ENCODE measurements at regions not wholly inside any gene's neighbourhood (a gene's known extent, or its start where the extent isn't known, plus 50 kb on each side); places are given as distances from the start of the nearest gene placed in this dataset.
"Not testable (repeated sequence)": the region's sequence is repeated elsewhere in the genome, so short reads cannot be mapped to it uniquely, and the experiment has no call there.

DNA sequence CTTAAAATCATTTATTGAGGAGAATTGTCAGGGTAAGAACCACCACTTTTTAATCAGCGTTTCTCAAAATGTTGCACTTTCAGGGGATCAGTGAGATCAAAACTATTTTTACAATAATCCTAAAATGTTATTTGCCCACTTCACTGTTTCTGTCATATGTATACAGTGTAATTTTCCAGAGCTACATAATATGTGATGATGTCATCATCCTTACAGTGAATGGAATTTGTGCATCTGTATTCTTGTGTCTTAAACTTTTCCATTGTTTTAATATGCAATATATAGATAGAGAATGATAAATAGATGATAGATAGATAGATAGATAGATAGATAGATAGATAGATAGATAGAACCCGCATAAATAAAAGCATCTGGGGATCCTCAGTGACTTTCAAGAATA lies 518.0 kb downstream of the ADCYAP1 start:
- Histone ChIP-seq H3K4me1 (no peaks in the 10 kb centered on the region), H3K27me3 (no peaks in the 10 kb centered on the region), H3K4me3 (no peak overlapping the region), H3K36me3 (no peaks in the 10 kb centered on the region), H3K9me3 (no peaks in the 10 kb centered on the region), H3K27ac (no peak overlapping the region)
- DNase-seq (ENCODE audit: low spot score) = no peak
- TF ChIP-seq, protein P1, sequence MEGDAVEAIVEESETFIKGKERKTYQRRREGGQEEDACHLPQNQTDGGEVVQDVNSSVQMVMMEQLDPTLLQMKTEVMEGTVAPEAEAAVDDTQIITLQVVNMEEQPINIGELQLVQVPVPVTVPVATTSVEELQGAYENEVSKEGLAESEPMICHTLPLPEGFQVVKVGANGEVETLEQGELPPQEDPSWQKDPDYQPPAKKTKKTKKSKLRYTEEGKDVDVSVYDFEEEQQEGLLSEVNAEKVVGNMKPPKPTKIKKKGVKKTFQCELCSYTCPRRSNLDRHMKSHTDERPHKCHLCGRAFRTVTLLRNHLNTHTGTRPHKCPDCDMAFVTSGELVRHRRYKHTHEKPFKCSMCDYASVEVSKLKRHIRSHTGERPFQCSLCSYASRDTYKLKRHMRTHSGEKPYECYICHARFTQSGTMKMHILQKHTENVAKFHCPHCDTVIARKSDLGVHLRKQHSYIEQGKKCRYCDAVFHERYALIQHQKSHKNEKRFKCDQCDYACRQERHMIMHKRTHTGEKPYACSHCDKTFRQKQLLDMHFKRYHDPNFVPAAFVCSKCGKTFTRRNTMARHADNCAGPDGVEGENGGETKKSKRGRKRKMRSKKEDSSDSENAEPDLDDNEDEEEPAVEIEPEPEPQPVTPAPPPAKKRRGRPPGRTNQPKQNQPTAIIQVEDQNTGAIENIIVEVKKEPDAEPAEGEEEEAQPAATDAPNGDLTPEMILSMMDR (IDR thresholded peaks at IDR 0.05) = no peak

DNA sequence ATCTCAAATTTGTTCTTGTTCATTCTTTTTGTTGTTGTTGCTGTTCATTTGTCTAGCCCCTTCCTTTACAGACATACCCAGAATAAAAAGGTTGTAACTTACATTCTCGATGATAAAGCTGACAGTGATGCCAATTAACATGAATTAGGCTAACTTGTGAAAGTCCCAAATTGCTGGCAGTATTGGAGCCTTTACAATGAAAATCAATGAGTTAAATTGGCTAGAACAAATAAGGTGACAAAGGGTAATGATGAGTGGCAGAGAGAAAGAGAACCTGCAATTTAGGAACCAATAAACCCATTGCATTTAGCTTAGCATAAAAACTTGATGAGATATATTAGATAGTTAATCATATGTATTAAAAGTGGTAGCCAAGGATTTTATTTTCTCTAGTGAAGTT lies 521.0 kb downstream of the ADCYAP1 start:
- no peak for DNase-seq (ENCODE audit: low spot score)
- H3K4me1 ChIP-seq = no peaks in the 10 kb centered on the region
- no peaks in the 10 kb centered on the region for H3K27me3 ChIP-seq
- no peaks in the 10 kb centered on the region for H3K36me3 ChIP-seq
- no peaks in the 10 kb centered on the region for H3K9me3 ChIP-seq
- TF ChIP-seq, protein P1 (IDR thresholded peaks at IDR 0.05) = no peak
- no peak overlapping the region for H3K4me3 ChIP-seq
- no peak overlapping the region for H3K27ac ChIP-seq

DNA sequence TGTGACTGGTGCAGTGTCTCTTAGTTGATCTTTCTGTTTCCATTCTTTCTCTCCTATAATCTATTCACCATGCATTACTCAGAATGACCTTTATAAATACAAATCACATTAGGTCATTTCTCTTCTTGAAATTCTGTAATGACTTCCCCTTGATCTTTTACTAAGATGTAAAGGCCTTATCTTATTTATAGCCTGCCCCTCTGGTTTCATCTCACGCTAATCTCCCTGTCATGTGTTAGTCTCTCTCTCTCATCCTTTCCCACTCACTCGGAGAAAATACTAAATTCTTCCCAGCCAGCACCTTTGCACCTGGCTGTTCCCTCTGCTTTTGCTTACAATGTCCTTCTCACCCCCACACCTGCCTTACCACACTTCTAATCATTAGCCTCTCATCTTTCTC lies 530.8 kb downstream of the ADCYAP1 start:
- H3K27me3 ChIP-seq = no peaks in the 10 kb centered on the region
- no peak overlapping the region for H3K4me3 ChIP-seq
- H3K27ac ChIP-seq = no peak overlapping the region
- H3K36me3 ChIP-seq = no peaks in the 10 kb centered on the region
- no peaks in the 10 kb centered on the region for H3K4me1 ChIP-seq
- TF ChIP-seq, protein P1 (IDR thresholded peaks at IDR 0.05) = no peak
- no peak for DNase-seq (ENCODE audit: low spot score)
- no peaks in the 10 kb centered on the region for H3K9me3 ChIP-seq

DNA sequence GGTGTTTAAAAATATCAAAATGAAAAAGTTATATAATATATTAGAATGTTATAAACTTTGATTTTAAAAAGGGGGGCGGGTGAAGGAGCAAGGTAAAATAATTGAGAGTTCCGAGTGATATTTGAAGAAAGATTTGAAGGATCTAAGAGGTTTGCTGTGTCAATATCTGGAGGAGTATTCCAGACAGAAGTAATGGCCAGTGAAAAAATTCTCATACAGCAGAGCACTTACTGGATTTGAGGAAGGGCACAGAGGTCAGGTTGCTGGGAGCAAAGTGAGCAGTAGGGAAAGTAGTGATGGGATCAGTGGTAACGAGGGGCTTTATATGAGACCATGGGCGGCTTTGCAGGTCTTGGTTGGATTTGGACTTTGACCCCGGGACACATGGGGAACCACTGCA lies 531.5 kb downstream of the ADCYAP1 start:
- Histone ChIP-seq H3K4me3 (no peak overlapping the region), H3K36me3 (no peaks in the 10 kb centered on the region), H3K4me1 (no peaks in the 10 kb centered on the region), H3K9me3 (no peaks in the 10 kb centered on the region), H3K27ac (no peak overlapping the region), H3K27me3 (no peaks in the 10 kb centered on the region)
- TF ChIP-seq, protein P1 (IDR thresholded peaks at IDR 0.05) = no peak
- no peak for DNase-seq (ENCODE audit: low spot score)

DNA sequence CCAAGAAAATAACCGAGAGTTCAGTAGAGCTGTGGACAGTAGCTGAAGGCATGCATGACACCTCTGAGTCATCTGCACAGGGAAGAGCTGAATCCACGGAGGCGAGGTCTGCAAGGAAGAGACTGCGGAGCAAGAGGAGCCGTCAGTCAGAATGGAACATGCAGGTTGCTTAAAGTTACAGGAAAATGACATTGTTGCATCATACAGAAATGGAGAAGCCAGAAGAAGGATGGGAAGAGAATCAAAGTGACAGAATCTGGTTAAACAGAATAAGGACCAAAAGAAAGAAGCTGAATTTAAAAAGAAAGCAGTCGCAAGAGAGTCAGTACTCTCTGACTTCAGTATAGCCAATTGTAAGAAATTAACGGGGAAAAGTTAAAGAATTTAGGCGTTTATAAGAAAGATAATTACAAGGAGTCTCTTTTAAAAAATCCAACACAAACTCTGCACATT lies 533.8 kb downstream of the ADCYAP1 start:
- Histone ChIP-seq H3K27ac (no peak overlapping the region), H3K4me1 (no peaks in the 10 kb centered on the region), H3K9me3 (no peaks in the 10 kb centered on the region), H3K27me3 (no peaks in the 10 kb centered on the region), H3K36me3 (no peaks in the 10 kb centered on the region), H3K4me3 (no peak overlapping the region)
- no peak for DNase-seq (ENCODE audit: low spot score)
- TF ChIP-seq, protein P1 (IDR thresholded peaks at IDR 0.05) = no peak

DNA sequence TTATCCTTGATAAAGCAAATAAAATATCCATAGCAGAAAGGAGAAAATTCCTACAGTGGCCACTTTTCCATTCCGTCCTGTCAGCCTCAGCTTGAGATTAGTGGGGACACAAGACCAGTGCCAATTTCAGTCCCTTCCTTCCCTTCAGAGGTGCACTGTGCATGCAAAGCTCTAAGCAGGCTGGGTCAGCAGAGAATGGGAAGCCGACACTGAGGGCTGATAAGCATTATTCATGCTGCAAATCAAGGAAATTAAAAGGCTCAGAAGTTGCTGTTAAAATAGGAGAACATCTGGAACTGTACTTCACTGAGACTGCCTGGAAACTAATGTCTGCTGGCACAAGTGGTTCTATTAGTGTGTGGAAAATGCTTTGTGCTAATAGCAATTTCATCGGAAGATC lies 534.3 kb downstream of the ADCYAP1 start:
- Histone ChIP-seq H3K27me3 (no peaks in the 10 kb centered on the region), H3K36me3 (no peaks in the 10 kb centered on the region), H3K27ac (no peak overlapping the region), H3K4me3 (no peak overlapping the region), H3K9me3 (no peaks in the 10 kb centered on the region), H3K4me1 (no peaks in the 10 kb centered on the region)
- TF ChIP-seq, protein P1 (IDR thresholded peaks at IDR 0.05) = no peak
- DNase-seq (ENCODE audit: low spot score) = no peak

DNA sequence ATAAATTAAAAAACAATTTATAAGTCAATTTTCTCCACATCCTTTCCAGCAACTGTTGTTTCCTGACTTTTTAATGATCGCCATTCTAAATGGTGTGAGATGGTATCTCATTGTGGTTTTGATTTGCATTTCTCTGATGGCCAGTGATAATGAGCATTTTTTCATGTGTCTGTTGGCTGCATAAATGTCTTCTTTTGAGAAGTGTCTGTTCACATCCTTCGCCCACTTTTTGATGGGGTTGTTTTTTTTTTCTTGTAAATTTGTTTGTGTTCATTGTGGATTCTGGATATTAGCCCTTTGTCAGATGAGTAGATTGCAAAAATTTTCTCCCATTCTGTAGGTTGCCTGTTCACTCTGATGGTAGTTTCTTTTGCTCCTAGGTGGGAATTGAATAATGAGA lies 539.4 kb downstream of the ADCYAP1 start:
- H3K36me3 ChIP-seq; H3K4me1 ChIP-seq; H3K27me3 ChIP-seq; H3K9me3 ChIP-seq; DNase-seq (ENCODE audit: low spot score); H3K27ac ChIP-seq; H3K4me3 ChIP-seq: not testable (repeated sequence)
